SK-MEL-5 (cell line): ENCODE measurements at regions not wholly inside any gene's neighbourhood (a gene's known extent, or its start where the extent isn't known, plus 50 kb on each side); places are given as distances from the start of the nearest gene placed in this dataset.
A peak's percentile ranks its signal among the peaks of the same experiment; 100 is the strongest.

Source experiments
- DNase-seq: peaks from one replicate; pipeline ENCODE4 v3.0.0-alpha.2; 2016; ENCODE audit warnings: low read depth, low spot score
- in situ Hi-C: cut with HindIII; loops from 2 replicates; pipeline ENCODE4 v1.10.0; 2016; ENCODE audit warnings: low sequenced_read_pairs, high pct_unique_total_duplicates, low pct_unique_long_range_greater_than_20kb

DNA sequence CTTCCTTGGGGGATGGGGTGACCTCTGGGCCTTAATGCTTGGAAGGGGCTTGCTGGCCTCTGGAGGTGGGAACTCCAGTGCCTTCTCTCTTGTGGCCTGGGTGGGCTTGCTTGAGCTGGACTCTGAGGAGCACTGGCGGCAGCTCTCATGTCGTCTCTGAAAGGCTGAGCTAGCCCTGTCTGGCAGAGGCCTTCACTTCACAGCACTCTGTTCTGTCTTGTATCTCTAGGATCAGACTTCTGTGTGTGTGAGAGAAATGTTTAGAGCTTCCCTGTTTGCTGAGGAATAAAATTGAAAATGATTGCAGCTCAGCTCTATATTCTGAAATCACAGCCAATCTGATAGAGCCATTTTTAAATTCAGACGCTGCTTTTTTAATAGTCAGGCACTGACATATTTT, 185.3 kb downstream of the KCNRG start:
- no peak for DNase-seq
- in situ Hi-C loops, result no loop called here

DNA sequence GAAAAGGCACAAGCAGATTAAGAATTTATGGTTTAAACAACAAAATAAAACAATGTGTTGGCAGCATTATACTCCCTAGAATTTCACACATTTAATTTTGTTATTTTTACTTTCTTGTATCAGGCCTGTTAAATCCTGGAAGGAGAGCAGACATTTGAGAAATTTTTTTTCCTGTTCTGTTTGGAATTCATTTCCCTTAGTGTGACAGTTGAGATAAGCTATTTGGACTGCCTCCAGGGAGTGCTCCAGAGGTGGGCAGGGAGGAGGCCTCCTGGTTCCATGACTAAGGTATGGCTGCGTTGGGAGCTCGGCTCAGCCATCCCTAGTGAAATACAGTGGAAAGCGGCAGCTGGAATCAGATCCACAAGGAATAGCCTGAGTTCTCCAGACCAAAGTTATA, 185.7 kb downstream of the KCNRG start:
- DNase-seq, result no peak
- in situ Hi-C loops, result no loop called here

DNA sequence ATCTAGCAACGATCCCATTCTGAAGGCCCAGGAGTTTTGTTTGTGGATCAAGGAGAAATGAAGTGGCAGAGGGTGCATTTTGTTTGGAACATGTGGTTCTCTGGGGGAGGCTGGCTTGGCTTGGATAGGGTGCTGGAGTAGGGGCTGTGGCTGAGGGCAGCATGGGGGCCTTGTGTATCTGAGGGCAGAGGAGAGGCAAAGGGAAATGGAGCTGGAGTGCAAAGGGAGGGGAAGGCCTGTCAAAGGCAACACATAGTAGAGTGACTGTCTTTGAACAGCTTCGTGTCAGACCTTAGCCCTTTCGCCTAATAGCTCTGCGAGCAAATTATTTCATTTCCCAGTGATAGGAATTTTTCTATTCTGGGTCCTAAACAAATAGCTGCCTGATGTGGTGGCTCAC, 187.2 kb downstream of the KCNRG start:
- no peak for DNase-seq
- in situ Hi-C loops, result no loop called here

DNA sequence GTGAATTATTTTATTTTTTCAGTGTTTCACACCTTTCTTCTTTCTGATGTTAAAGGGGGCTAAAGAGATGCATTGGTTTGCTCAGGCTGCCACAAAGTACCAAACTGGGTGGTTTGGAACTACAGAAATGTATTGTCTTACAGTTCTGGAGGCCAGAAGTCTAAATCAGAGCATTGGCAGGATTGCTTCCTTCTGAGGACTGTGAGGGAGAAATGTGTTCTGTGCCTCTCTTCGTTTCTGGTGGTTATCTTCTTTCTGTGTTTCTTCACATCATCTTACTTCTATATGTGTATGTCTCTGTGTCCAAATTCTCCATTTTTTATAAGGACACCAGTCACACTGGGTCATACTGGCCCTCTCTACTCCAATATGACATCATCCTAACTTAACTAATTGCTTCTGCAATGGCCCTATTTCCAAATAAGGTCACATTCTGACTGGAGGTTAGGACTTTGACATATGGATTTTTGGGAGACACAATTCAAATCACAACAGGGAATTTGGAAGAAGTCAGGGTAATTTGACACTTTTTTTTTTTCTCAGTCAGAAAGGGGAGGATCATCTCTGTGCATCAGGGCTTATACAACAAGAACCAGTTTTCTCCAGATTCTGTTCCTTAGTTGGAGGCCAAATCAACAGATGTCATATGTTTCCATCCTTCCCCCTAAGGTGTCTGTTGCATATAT, 188.2 kb downstream of the KCNRG start:
- in situ Hi-C loops, result no loop called here
- DNase-seq, result no peak

DNA sequence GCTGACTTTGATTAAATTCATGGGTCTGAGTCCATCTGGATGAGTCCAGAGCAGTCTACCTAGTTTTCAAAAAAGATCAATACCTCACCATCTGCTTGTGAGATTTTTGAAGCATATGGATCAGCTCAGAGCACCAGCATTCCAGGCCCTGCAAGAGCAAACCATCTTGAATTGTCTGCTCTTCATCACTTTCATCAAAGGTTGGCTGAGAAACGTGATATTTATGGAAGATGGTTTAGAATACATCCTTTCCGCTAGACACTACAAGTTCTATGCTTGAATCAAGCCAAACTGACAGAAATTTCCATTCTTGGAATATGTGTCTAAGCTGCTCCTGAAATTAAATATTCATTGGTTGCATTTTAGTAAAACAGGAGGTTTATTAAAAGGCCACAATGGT, 190.3 kb downstream of the KCNRG start:
- in situ Hi-C loops, result no loop called here
- DNase-seq, result no peak

DNA sequence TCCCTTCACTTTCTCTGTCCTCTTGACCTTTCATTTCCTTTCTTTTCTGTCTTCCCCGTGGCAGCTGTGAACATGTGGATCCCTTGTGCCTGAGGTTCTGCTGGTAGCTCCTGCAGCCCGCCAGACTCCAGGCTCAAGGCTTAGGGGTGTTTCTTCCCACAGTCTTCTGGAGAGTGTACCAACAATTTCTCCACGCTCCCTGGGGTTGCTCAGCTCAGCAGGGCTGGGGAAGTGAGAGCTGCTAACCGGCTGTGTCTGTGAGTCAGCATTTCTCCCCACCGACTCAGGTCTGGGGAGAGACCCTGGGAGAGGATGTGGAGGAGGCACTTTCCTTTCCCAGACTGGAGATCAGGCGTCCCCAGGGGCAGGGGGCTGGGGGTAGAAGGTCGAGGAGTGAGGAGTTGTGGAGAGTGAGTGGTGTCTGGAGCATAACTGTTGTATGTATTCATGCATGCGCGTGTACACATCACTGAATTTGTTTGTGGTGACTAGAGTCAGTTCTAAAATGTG, 193.6 kb downstream of the KCNRG start:
- in situ Hi-C loops, result no loop called here
- DNase-seq, result peak; percentile 66

DNA sequence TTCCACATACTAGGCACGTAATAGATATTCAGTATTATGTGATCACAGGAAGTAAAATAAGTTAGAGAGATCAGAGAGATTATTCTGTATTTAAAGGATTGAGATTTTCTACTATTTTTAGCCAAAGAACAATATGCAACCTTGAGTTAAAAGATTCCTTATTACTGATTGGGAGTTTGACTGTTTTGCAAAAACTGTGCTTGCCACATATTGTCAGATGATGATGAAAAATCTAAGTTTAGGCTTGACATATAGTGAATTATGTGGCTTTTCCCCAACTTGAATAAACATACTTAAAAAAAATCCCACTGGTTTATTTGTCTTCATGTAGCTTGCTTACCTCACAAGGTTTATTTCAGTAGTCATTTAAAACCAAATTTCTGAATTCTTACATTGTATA, 194.4 kb downstream of the KCNRG start:
- DNase-seq, result no peak
- in situ Hi-C loops, result no loop called here

DNA sequence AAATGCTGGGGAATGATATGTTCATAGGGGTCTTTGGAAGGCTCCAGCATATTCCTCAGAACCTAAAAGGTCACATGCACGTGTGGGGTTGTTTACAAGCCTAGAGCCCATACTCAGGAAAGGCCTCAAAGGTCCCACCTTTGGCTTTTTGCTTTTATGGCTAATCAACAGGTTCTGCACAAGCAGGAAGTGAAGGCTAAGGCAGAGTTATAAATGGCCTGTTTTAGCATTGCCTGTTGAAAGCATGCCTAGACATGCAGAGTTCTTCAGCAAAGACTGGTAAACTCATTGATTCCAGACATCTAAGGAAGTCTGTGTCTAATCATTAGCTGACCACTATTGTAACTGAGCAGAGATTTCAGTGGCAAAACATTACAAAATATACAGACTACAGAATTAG, 198.3 kb downstream of the KCNRG start:
- in situ Hi-C loops, result no loop called here
- no peak for DNase-seq

DNA sequence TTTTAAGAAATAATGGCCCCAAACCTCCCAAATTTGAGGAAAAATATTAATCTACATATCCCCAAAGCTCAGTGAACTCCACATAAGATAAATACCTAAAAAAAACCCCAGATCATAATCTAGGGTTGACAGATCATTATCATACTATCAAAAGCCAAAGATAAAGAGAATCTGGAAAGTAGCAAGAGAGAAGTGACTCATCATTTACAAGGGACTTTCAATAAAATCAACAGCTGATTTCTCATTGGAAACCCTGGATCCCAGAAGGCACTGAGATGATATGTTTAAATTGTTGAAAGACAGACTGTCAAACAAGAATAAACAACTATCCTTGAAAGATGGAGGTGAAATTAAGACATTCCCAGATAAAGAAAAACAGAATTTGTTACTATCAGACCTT, 199.3 kb downstream of the KCNRG start:
- no peak for DNase-seq
- in situ Hi-C loops, result no loop called here

DNA sequence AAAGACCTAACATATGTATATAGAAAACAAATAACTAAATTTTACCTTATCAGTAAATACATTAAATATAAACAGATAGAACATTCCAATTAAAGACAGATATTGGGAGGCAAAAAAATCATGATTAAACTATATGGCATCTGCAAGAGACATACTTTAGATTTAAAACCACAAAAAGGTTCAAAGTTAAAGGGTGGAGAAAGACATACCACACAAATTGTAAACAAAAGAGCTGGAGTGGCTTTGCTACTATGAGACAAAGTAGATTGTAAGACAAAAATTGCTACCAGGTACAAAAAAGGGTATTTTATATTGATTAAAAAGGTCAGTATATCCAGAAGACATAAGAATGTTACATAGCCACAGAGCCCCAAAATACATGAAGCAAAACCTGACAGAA, 200.2 kb downstream of the KCNRG start:
- in situ Hi-C loops, result no loop called here
- DNase-seq, result no peak

DNA sequence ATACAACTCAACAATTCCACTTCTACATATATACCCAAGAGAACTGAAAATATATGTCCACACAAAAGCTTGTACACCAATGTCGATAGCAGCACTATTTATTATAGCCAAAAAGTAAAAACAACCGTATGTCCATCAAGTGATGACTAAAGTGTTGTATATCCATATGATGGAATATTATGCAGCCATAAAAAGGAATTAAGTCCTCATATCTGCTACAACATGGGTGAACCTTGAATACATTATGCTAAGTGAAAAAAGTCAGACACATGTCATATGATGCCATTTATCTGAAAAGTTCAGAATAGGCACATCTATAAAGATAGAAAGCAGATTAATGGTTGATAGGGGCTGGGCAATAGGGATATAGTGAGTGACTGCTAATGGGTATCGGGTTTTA, 204.5 kb downstream of the KCNRG start:
- in situ Hi-C loops, result no loop called here
- no peak for DNase-seq

DNA sequence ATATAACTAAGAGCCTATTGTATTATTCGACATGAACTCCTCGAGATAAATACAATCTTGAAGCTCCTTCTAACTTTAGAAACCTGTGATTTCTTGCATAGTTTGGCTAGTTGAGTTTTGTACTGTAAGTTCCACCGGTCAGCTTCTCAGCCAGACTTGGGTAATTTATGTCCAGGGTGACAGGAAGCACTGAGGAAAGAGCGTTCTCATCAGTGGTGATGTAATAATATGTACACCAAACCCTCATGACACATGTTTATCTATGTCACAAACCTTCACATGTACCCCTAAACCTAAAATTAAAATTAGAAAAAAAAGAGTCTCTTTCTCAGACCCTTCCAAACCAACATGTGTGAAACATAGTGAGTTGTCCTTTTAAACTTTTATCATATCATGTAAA, 205.7 kb downstream of the KCNRG start:
- no peak for DNase-seq
- in situ Hi-C loops, result no loop called here

DNA sequence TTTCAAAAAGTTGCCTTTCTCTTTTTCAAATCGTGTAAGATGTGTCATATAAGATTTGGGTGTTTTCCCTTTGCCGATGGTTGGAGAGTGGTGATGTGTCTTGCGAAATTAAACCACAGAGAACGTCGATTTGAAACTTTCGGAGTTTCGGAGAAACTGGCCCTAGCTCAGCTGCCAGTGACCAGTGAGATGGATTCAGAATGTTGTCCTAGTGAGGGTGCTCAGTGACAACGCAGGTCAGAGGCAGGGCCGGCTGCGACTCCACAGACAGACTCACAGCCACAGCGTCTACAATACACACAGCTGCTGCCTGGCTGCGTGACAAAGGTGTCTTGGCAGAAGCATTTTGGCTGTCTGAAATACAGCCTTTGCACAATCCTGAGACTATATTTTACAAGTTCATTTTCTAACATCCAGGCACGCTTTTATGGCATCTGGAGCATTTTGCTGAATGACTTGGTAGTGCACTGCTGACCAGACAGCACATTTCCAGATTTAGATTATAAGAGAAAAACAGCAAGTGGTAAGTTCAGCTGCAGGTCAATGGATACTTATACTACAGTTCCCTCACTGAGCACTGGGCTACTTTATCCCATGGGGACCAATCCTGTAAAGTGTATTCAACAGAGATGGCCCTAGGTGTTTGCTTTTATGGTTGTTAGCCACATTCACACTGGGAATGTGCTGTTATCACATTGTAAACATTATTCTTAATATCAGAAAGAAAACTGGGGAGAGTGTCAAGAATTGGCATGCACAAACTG, 207.5 kb downstream of the KCNRG start:
- no peak for DNase-seq
- in situ Hi-C loops, result no loop called here

DNA sequence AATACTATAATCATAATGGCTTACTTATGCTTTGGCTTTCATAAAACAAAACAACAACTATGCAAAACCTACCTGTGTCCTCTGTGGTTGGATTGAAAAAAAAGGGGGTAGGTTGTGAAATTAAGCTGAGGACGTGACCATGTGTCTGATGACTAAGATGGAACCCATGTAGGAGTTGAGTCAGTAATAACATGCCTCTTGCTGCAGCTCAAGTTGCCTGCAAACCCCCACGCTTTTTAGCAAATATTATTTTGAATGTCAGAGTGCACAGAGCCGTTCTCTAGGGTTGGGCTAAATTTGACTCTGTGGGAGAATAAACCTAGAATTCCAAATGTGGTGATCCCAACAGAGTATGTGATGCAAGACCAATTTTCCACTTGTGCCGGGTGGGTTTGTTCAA, 209.3 kb downstream of the KCNRG start:
- in situ Hi-C loops, result no loop called here
- no peak for DNase-seq

DNA sequence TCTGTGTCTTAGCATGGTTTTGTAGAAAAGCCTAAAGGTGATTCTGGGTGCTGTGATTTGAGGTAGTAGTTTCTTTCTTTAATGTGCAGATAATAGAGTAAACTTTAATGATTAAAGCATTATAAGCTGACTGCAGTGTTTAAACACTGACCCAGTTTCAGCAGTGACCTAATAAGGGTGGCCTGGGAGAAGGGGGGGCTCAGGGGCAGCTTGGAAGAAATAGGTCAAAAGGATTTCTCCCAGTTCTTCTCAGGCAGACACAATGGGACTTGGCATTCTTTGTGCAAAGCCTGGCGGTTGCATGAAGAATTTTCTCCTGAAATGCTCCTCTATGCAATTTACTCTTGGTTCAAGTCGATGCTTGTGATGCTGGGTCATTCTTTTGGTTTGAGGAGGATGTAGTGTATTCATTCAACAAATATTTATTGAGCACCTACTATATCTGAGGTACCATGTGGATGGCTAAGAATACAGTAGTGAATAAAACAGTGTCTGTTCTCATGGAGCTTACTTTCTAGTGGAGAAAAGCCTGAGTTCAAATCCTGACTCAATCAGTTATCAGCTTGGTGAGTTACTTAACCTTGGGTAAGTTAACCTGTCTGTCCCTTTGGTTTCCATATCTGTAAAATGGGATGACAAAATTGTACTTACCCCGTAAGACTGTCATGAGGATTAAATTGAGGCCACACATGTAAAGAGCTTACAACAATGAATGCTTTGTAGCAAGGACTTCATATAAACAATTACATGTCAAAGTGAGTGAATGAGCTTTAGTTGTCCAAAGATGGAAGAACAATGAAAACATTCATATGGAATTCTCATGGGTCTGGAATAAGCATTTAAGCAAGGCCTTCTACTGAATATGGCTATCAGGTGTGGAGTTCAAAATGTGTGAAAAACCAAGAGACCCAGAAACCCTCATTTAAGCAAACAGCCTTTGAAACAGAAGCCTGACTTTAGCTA, 210.2 kb downstream of the KCNRG start:
- in situ Hi-C loops, result no loop called here
- peak; percentile 92 for DNase-seq

DNA sequence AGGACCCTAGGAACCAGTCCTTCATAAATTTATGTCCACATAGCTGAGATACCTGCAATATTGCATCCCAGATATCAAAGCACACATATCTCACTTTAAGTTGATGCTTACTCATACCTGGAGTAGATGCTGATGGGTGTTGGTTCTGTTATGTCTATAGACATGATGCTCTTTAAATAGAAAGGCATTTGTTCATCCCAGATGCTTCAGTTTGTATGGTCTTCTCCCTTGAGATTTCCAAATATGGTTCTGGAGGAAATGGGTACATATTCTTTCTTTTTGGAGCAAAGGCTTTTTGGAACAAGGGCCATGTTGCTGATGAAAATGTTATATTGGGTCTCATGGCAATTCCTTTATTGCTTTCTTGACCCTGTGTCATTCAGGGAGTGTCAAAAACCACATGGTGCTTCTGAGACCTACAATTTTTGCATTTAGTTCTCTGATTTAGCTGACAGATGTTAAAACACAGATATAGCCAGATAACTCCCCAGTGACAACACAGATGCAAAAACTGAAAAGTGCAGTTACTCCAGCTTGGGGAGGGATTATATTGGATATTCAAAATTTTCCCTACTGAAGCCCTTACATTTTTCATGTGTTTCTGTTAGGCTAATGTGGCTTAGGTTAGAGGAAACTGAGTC, 211.4 kb downstream of the KCNRG start:
- in situ Hi-C loops, result no loop called here

DNA sequence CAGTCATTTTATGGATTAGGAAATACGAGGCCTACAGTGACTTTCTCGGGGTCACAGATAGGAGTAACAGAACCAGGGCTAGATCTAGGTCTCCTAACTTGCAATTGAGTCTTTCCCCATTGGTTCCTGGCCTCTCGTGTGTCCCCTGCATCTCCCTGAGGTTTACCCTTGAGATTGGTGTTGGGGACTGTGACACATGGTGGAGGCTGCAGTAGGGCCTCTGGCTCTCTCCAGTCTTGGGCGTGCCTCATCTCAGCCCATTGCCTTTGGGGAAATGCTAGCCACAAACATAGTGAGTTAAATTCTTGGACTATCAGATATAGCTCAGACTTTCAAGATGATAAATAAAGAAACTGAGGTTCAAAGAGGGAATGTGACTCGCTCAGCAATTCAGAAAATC, 212.1 kb downstream of the KCNRG start:
- in situ Hi-C loops, result no loop called here
- DNase-seq, result no peak

More for the DNA sequence above, 211.4 kb downstream of the KCNRG start:
- DNase-seq, result no peak

DNA sequence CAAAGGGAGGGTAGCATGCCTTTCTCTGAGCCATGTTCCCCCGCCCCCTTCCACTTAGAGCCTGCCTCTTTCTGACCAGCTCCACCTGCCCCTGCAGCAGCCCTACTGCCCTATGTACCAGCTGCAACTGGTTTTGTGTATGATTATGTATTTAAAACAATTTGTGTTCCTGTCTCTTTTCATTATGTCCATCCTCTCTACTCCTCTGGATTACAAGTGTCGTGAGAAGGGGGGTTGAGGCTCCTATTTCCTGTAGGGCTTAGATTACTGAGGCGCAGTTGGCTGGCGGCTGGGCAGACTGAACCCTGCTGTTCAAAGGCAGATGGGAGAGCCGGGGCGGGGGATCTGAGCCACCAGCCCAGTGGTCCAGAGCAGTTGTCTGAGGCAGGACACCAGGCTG, 213.3 kb downstream of the KCNRG start:
- in situ Hi-C loops, result no loop called here

More for the DNA sequence above, 213.3 kb downstream of the KCNRG start:
- DNase-seq, result no peak
